ENCODE measurements at regions not wholly inside any gene's neighbourhood (a gene's known extent, or its start where the extent isn't known, plus 50 kb on each side); places are given as distances from the start of the nearest gene placed in this dataset.

- no peak for TF ChIP-seq HNF1B (CRISPR knock-in tag; IDR thresholded peaks at IDR 0.05)
- no peak for TF ChIP-seq CTCF (CRISPR knock-in tag; IDR thresholded peaks at IDR 0.05)
- TF ChIP-seq PRPF4 (IDR thresholded peaks at IDR 0.05; ENCODE audit: low read depth, low read length, poor library complexity, severe bottlenecking) = no peak
These were observed 260.5 kb upstream of the FAT1 start for GRCh38 chr4:186984105-186984644.
